A673 (cell line): ENCODE measurements at regions not wholly inside any gene's neighbourhood (a gene's known extent, or its start where the extent isn't known, plus 50 kb on each side); places are given as distances from the start of the nearest gene placed in this dataset.

ENCODE experiments used
- CTCF ChIP-seq: fragments of 300-800, 200-600 bp; sonication (generic); conservative IDR thresholded peaks from 2 replicates; pipeline ENCODE4 v1.5.1; 2017; ENCODE audit warnings: low read depth, mild to moderate bottlenecking, antibody characterized with exemption, low read length, moderate library complexity, mixed read lengths
- EZH2 ChIP-seq: fragments of 200-600 bp; sonication (generic); IDR thresholded peaks from 2 replicates; pipeline ENCODE4 v1.6.1; 2017; ENCODE audit warnings: borderline replicate concordance, low read depth, mild to moderate bottlenecking, mixed read lengths, antibody characterized with exemption, low read length; ENCODE audit not compliant: poor library complexity, severe bottlenecking

GRCh38 chr6:168242111-168242939 lies 77.3 kb downstream of the DACT2 start:
- TF ChIP-seq CTCF (no peak), EZH2 (no peak)
